Gastrocnemius medialis (tissue), 4 donors: ENCODE measurements at regions not wholly inside any gene's neighbourhood (a gene's known extent, or its start where the extent isn't known, plus 50 kb on each side); places are given as distances from the start of the nearest gene placed in this dataset.

Source experiments
- POLR2A ChIP-seq, 2 donors: fragments of 450-650 bp; IDR thresholded peaks; one replicate each; pipeline ENCODE4 v1.6.1; 2017; ENCODE audit warnings: antibody characterized with exemption in 2 of 2, mild to moderate bottlenecking in 2 of 2, moderate library complexity in 2 of 2
- TF ChIP-seq, protein P1 (sequence below), 5 experiments: fragments of 450-650 bp in 3 of 5; fragments of 200-600 bp in 2 of 5; sonication (generic) in 2 of 5; IDR thresholded peaks in 4 of 5; conservative IDR thresholded peaks in 1 of 5; 1 replicate in 4 of 5; 2 replicates in 1 of 5; pipeline ENCODE4 v1.5.1; 2016 to 2019; ENCODE audit warnings: antibody characterized with exemption in 5 of 5, mild to moderate bottlenecking in 3 of 5, moderate library complexity in 3 of 5

DNA sequence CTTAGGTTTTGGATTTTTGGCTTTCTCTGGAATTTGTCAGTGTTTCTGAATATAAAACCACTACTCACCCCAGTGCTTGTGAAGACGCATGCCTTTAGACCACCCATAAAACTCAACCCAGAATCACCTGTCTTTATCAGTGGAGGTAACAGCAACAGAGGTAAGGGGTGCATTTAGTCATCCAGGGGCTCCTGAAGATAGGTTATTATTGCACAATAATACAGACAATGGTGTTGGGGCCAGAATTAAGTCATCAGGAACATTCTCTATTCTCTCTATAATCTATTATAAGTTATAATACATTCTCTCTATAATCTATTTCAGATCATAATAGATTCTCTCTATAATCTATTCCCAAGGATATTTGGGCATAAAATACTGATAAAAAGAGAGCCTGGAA, 100.2 kb upstream of the KCNQ5 start:
- TF ChIP-seq, protein P1, sequence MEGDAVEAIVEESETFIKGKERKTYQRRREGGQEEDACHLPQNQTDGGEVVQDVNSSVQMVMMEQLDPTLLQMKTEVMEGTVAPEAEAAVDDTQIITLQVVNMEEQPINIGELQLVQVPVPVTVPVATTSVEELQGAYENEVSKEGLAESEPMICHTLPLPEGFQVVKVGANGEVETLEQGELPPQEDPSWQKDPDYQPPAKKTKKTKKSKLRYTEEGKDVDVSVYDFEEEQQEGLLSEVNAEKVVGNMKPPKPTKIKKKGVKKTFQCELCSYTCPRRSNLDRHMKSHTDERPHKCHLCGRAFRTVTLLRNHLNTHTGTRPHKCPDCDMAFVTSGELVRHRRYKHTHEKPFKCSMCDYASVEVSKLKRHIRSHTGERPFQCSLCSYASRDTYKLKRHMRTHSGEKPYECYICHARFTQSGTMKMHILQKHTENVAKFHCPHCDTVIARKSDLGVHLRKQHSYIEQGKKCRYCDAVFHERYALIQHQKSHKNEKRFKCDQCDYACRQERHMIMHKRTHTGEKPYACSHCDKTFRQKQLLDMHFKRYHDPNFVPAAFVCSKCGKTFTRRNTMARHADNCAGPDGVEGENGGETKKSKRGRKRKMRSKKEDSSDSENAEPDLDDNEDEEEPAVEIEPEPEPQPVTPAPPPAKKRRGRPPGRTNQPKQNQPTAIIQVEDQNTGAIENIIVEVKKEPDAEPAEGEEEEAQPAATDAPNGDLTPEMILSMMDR (IDR thresholded peaks at IDR 0.05 in 4 of 5, conservative IDR thresholded peaks at IDR 0.05 in 1 of 5) = no peak
- no peak for TF ChIP-seq POLR2A (IDR thresholded peaks at IDR 0.05)
